Kidney epithelial cell (primary cell): ENCODE measurements at regions not wholly inside any gene's neighbourhood (a gene's known extent, or its start where the extent isn't known, plus 50 kb on each side); places are given as distances from the start of the nearest gene placed in this dataset.

ENCODE experiments used
- DNase-seq: peaks from one replicate; pipeline ENCODE4 v3.0.0-alpha.2; 2010; ENCODE audit warnings: low read depth
- H3K27me3 ChIP-seq: 2 replicates; pipeline ENCODE4 v1.6.0; 2011; ENCODE audit warnings: low read length; ENCODE audit not compliant: control insufficient read depth, insufficient read depth
- H3K36me3 ChIP-seq: 2 replicates; pipeline ENCODE4 v1.5.1; 2011; ENCODE audit warnings: low read length; ENCODE audit not compliant: control insufficient read depth, insufficient read depth
- H3K4me3 ChIP-seq: 2 replicates; pipeline ENCODE4 v1.5.1; 2011; ENCODE audit warnings: low read depth, mild to moderate bottlenecking, control low read depth, low read length
- TF ChIP-seq, protein P1 (sequence below): IDR thresholded peaks from 2 replicates; pipeline ENCODE4 v1.5.1; 2011; ENCODE audit warnings: mild to moderate bottlenecking, moderate library complexity, low read length, control low read depth, inconsistent platforms; ENCODE audit not compliant: insufficient read depth, poor library complexity, severe bottlenecking

DNA sequence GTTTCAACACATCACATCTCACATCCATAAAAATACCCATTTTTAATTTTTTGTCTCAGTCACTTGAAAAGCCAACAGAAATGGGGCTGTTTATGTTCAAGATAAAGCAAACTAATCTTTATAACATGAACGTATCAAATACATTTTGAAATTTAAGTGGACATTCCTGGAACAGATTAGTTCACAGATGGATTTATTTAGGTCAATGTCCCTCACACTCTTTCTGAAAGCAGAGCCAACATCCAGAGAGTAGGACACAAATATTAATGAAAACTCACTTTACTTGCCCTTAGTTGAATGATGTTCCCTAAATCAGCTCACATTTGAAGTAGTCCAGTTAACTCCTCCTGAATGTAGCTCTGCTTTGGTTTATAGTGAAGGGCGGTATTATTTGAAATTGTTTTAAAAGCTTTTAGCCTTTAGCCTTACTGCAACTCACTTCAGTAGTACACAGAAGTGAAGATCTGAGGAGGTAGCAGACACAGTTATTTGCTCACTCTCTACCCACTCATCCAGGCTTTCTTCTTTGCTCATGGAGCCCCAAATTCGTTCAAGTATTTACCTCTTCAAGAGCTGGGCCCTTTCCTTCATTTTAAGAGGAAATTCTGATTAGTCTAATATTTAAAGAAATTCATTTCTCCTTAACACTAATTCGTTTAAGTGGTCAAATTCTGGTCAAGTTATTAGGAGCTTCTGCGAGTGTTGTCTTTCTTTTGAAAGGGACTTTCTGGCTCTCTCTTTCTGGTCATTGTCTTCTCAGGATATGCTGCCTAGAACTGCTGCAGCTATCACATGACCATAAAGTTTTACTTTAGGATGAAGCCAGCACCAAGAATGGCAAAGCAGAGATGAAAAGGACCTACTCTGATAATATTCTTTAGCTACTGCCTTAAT, 180.6 kb upstream of the AGR3 start:
- no peak for DNase-seq
- TF ChIP-seq, protein P1, sequence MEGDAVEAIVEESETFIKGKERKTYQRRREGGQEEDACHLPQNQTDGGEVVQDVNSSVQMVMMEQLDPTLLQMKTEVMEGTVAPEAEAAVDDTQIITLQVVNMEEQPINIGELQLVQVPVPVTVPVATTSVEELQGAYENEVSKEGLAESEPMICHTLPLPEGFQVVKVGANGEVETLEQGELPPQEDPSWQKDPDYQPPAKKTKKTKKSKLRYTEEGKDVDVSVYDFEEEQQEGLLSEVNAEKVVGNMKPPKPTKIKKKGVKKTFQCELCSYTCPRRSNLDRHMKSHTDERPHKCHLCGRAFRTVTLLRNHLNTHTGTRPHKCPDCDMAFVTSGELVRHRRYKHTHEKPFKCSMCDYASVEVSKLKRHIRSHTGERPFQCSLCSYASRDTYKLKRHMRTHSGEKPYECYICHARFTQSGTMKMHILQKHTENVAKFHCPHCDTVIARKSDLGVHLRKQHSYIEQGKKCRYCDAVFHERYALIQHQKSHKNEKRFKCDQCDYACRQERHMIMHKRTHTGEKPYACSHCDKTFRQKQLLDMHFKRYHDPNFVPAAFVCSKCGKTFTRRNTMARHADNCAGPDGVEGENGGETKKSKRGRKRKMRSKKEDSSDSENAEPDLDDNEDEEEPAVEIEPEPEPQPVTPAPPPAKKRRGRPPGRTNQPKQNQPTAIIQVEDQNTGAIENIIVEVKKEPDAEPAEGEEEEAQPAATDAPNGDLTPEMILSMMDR, result no peak
- Histone ChIP-seq H3K27me3 (no peaks in the 10 kb centered on the region), H3K36me3 (no peaks in the 10 kb centered on the region), H3K4me3 (no peak overlapping the region)

DNA sequence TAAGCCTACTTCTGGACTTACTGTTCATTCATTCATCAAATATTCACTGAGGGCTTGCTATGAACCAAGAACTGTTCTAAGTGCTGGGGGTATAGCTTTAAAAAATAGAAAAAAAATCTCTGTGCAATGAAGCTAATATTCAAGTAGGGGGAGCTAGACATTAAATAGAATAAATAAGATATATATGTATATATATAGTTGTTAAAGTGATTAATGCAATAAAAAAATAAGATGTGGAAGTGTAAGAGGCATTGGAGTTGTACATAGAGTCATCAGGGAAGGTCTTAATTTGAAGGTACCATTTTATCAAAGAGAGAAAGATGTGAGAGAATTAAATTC, 181.2 kb upstream of the AGR3 start:
- Histone ChIP-seq H3K4me3 (no peak overlapping the region), H3K36me3 (no peaks in the 10 kb centered on the region), H3K27me3 (no peaks in the 10 kb centered on the region)
- TF ChIP-seq, protein P1, result no peak
- DNase-seq, result no peak

DNA sequence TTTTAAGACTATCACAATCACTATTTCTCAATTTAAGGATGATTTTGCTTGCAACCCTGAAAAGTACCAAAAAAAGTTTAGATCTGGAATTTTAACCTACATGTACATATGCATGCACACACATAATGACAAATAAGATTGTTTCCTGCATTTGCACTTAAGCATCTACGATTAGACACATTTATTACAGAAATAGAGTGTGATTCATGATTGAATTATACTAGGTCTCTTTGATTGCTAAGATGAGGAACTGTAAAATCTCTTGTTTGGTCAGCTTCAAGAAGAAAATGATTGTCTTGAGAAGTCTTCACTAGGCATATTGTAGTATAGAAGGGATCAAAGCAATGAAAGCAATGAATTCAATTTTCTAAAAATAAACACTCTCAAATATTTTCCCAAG, 185.9 kb upstream of the AGR3 start:
- no peak for DNase-seq
- TF ChIP-seq, protein P1, result no peak
- Histone ChIP-seq H3K36me3 (no peaks in the 10 kb centered on the region), H3K27me3 (no peaks in the 10 kb centered on the region), H3K4me3 (no peak overlapping the region)

DNA sequence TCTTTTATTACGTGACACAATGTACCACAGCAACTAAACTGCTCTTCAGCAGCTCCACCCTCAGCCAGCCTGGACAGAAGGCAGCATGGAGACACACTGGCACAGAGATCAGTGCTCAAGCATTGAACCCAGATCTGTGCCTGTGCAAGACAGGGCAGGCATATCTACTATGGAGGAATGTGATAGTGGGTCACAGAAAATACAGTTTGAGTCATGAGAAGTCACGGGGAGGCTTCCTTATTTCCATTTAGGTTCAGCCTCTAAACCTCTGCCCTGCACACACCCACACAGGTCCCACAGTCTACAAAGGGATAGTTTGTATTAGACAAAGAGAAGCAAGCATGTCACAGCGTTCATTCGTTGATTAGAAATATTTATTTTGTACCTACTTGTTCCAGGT, 187.4 kb upstream of the AGR3 start:
- TF ChIP-seq, protein P1, result no peak
- H3K27me3 ChIP-seq, result no peaks in the 10 kb centered on the region
- H3K4me3 ChIP-seq, result no peak overlapping the region
- H3K36me3 ChIP-seq, result no peaks in the 10 kb centered on the region
- no peak for DNase-seq

DNA sequence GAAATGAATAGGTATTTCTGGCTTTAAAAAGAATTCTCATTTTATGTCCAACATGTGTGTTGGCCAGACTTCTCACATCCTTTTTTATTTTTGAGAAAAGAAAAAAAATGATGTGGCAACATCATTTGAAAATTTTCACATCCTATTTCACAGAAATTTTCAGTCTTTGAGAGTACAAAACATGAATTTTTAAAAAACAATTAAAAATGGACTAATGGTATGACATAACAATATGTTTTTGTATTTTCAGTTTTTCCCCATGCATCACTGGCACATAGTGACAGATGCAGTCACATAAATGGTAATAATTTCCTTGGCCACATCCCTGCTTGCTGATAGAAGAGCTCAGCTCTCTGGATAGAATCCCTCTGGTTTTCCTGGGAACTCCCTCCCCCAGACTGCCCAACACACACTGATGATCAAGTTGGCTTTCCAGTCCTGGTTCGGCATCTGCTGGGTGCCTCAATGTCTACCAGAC, 188.5 kb upstream of the AGR3 start:
- DNase-seq, result no peak
- TF ChIP-seq, protein P1, result no peak
- no peaks in the 10 kb centered on the region for H3K27me3 ChIP-seq
- no peak overlapping the region for H3K4me3 ChIP-seq
- no peaks in the 10 kb centered on the region for H3K36me3 ChIP-seq

DNA sequence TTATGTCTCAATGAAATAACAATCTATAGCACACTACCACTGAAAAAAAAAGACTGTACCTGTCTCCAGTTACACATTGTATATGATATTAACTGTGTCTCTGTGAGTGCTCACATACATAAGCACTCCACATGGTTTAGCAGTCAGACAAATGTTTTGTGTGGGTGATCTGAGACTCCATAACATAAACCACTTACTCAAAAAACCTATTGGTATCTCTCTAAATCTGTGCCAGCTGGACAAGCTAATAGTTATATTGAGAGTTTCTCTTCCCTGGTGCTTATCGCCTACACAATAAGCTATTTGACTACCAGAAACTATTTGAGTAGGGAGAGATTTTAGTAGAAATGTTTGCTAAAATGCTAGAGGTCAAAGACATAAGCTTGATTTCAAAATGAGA, 190.1 kb upstream of the AGR3 start:
- no peak for DNase-seq
- TF ChIP-seq, protein P1, result no peak
- Histone ChIP-seq H3K27me3 (no peaks in the 10 kb centered on the region), H3K36me3 (no peaks in the 10 kb centered on the region), H3K4me3 (no peak overlapping the region)
